ENCODE measurements at regions not wholly inside any gene's neighbourhood (a gene's known extent, or its start where the extent isn't known, plus 50 kb on each side); places are given as distances from the start of the nearest gene placed in this dataset.

DNA sequence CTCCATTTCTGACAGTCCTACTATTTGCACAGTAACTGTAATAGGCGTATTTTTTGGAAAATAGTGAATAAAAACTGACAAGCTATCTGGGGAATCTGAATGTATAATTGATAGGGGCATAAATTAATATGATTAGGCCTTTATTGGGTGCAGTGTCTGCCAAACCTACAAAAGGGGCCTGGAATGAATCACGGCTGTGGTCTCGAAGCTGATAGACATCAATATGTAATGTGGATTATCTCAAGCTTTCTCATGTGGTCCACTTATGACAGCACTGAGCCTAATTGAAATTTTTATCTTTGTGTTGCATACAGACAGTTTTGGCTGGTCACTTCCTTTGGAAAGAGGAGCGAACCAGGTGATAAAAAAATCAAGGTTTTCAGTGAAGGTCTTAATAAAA, 450.4 kb downstream of the GPATCH2 start:
- POLR2A ChIA-PET = no interaction called here
- DNase-seq (ENCODE audit: extremely low spot score) = no peak
- CTCF ChIA-PET = no interaction called here
- TF ChIP-seq CTCF (IDR thresholded peaks at IDR 0.05; ENCODE audit: control extremely low read depth, extremely low read depth, low read depth, missing control alignments) = no peak

DNA sequence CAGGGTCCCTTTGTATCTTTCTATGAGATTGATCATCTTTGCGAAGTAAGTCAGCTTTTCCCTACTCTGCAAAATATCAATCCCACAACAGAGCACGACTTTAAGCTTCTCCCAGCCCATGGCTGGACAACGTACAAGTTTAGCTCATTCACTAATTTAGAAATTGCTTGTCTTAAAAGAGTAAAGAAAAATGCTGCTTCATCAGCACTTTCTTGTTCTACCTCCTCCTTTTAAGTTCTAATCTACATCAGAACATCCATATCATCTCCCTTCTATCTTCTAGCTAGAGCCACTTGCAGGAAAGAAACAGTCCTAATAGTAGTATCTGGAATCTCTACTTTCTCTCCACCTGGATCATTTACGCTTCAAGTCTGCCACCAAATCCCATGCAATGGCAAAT, 441.2 kb upstream of the ESRRG start:
- no peak for TF ChIP-seq CTCF (IDR thresholded peaks at IDR 0.05; ENCODE audit: control extremely low read depth, extremely low read depth, low read depth, missing control alignments)
- ChIA-PET POLR2A (no interaction called here), CTCF (no interaction called here)
- DNase-seq (ENCODE audit: extremely low spot score) = no peak

DNA sequence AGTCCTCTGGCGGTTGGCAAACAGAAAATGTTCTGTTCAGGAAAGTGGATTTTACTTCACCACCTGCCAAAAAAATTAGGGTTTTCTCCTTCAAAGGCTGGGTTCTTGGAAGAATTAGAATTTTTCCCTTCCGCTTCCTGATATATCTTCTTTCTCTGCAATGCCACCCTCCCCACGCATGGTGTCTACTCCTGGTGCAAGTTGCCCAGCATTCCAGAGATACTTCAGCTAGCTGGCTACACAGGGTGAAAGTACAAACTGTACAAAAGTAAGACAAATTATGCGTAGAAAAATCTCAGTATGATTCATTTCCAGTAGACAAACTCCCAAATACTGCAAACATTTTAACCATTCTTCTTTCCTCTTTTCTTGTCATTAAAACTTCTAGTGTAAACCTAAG, 430.1 kb upstream of the ESRRG start:
- ChIA-PET CTCF (interaction anchor here (1.3 kb wide), 1 partner anchor 15 kb away, joined by 3 read pairs; no protein-coding TSS in a partner anchor), POLR2A (no interaction called here)
- no peak for TF ChIP-seq CTCF (IDR thresholded peaks at IDR 0.05; ENCODE audit: control extremely low read depth, extremely low read depth, low read depth, missing control alignments)
- DNase-seq (ENCODE audit: extremely low spot score) = no peak

DNA sequence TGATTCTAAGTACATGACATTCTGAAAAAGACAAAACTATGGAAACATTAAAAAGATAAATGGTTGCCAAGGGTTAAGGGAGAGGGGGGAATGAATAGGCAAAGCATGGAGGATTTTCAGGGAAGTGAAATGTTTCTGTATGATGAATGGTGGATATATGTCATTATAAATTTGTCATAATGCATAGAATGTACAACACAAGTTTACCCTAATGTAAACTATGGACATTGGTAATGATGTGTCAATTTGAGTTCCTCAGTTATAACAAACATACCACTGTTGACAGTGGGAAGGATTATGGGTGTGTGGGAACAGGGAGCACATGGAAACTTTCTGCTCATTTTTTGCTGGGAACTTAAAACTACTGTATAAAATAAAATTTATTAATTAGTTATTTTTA, 427.1 kb upstream of the ESRRG start:
- POLR2A ChIA-PET = no interaction called here

GRCh38 chr1:217149791-217150190, 426.6 kb upstream of the ESRRG start:
- DNase-seq (ENCODE audit: extremely low spot score) = no peak
- TF ChIP-seq CTCF (IDR thresholded peaks at IDR 0.05; ENCODE audit: control extremely low read depth, extremely low read depth, low read depth, missing control alignments) = no peak
- CTCF ChIA-PET = no interaction called here
- POLR2A ChIA-PET = no interaction called here

More for the DNA sequence above, 427.1 kb upstream of the ESRRG start:
- CTCF ChIA-PET = no interaction called here
- no peak for TF ChIP-seq CTCF (IDR thresholded peaks at IDR 0.05; ENCODE audit: control extremely low read depth, extremely low read depth, low read depth, missing control alignments)
- DNase-seq (ENCODE audit: extremely low spot score) = no peak

DNA sequence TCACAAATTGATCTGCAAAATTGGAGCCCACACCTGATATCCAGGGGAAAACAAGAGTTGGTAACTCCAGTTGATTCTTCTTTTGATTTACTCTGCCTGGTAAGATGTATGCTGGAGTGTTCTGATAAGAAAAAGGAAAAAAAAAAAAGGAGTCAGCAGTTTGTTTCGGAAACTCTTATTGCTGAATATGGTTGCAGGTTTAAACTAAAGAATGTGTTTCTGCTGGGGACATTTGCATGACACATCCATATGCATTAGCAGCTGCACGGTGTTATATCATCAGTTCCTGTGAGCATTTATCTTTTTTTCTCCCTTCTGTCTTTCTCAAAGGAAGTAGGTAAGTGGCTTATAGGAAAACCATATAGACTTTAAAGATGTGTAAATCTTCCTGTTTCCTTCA, 418.5 kb upstream of the ESRRG start:
- CTCF ChIA-PET = interaction anchor here (0.7 kb wide), 2 partner anchors 11 to 32 kb away, joined by 3 to 4 read pairs; no protein-coding TSS in a partner anchor
- POLR2A ChIA-PET = no interaction called here
- no peak for TF ChIP-seq CTCF (IDR thresholded peaks at IDR 0.05; ENCODE audit: control extremely low read depth, extremely low read depth, low read depth, missing control alignments)
- no peak for DNase-seq (ENCODE audit: extremely low spot score)

All from GM10248 (cell line).